HG03432 (cell line): ENCODE measurements at regions not wholly inside any gene's neighbourhood (a gene's known extent, or its start where the extent isn't known, plus 50 kb on each side); places are given as distances from the start of the nearest gene placed in this dataset.

Source experiments
- ATAC-seq: cut with Tn5 transposase; IDR thresholded peaks from one replicate; pipeline ENCODE4 v1.9.1; 2021; ENCODE audit warnings: mild to moderate bottlenecking, moderate library complexity; ENCODE audit not compliant: unreplicated experiment

DNA sequence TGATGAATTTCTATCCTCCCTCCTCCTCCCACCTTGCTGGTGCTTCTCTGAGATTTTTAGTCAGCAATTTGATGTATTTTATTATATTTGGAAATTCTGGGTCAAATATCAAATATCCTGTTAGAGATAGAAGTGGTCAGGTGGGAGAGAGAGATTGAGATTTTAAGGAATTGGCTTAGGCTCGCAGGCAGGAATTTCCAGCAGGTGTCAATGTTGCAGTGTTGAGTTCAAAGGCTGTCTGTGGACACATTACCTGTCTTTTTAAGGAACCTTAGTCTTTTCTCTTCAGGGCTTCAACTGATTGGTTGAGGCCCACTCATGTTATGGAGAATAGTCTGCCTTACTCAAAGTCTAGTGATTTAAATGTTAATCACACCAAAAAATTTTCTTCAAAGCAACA lies 457.3 kb downstream of the FLRT2 start:
- no peak for ATAC-seq

DNA sequence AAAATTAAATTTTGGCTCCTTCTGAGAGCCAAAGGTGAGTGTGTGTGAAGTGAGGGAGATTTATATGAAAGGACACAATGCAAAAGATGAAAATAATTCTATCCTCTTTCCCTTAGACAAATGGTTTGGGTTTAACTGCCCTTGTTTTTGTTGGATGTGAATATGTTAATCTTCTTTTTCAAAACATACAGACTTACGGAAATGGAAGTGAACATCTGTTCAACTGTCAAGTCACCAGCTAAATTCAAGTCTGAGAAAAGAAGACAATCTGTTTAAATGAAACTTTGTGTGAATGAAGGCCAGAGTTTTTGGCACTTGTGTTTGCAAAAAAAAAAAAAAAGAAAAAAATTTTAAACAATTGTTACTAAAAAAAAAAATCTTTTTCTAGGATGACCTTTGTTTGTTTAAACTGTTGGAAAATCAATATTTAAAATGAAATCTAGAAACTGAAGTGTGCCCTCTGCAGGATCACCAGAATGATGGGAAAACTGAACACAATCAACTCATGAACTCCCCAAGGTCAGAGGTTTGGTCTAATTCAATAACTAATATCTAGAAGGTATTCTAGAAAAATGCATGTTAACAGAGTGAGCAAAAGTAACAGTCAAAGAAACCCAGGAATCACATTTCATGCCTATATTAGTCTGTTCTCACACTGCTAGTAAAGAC lies 448.8 kb downstream of the FLRT2 start:
- no peak for ATAC-seq

GRCh38 chr14:85974602-85975001 lies 444.7 kb downstream of the FLRT2 start:
- ATAC-seq = no peak

DNA sequence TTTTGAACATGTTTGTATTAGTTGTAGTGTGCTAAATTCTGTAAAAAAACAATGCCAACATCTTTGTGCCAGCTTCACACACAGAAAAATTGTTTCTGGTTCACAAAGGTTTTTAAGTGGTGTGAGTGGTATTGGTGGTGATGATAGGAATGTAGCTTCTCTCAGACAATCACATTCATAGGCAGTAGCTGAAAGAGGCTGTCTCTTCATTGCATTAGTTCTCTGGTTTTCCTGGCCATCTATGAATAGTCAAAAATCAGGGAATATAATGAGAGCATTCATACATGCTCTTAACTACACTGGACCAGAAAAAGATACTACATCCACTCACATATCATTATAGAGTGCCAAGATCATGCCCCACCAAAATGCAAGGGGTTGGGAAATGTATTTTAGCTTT lies 433.5 kb downstream of the FLRT2 start:
- ATAC-seq = no peak

- ATAC-seq = no peak
Measured at GRCh38 chr14:85960756-85961155, 430.8 kb downstream of the FLRT2 start.

DNA sequence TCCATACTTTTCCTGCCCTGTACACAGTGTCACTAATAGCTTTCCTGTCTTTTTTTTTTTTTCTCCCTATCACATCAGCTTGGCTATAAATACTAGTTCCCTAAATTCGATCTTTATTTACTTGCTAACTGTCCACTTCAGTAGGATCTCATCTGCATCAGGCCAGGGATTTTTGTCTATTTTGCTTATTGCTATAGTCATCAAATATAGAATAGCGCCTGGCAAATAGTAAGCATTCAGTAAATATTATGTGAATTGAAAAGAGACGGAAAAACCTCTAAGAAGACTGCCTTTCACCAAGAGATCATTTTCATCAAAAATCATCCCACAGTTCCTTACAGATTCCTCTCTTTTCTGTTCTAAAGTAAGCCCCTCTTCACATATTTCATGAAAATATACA lies 429.1 kb downstream of the FLRT2 start:
- ATAC-seq = no peak

GRCh38 chr14:85958069-85958468 lies 428.1 kb downstream of the FLRT2 start:
- no peak for ATAC-seq

DNA sequence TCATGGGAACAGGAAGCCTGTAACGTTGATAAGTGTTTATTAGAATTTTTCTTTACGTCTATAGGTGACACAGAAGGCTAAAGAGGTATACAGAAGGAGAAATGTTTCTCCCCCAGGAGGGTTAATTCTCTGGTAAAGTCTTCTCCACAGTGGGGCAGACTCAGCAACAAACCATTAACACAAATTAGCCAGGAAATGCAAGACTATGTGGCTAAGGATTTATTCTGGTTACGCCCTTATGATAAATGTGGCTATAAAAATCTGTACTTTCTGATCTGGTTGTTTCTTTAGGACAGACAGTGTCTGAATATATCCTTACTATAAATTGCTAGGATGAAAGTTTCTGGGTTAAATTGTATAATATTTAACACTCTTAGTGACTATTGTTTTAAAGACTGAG lies 423.3 kb downstream of the FLRT2 start:
- no peak for ATAC-seq

- ATAC-seq = no peak
Measured at GRCh38 chr14:85948153-85948552, 418.2 kb downstream of the FLRT2 start.

GRCh38 chr14:85947461-85948139 lies 417.7 kb downstream of the FLRT2 start:
- ATAC-seq = no peak

DNA sequence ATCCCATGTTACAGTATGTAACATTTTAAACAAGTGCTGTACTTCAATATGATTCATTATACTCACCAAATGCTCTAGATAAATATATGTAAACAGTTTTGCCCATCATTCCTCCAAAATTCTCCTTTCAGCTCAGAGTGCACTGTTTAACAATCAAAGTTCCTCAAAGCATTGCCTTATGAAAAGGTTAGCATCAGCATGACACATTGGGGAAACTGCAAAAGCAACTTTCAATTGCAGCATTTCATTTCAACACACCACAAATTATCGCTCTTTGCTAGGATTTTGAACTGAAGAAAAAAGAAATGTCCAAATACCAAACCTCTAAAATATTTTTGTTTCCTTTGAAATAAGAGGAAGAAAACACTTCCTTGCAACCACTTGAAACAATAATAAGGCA lies 413.2 kb downstream of the FLRT2 start:
- ATAC-seq = no peak

GRCh38 chr14:85934886-85935254 lies 404.9 kb downstream of the FLRT2 start:
- peak; percentile 59 for ATAC-seq

DNA sequence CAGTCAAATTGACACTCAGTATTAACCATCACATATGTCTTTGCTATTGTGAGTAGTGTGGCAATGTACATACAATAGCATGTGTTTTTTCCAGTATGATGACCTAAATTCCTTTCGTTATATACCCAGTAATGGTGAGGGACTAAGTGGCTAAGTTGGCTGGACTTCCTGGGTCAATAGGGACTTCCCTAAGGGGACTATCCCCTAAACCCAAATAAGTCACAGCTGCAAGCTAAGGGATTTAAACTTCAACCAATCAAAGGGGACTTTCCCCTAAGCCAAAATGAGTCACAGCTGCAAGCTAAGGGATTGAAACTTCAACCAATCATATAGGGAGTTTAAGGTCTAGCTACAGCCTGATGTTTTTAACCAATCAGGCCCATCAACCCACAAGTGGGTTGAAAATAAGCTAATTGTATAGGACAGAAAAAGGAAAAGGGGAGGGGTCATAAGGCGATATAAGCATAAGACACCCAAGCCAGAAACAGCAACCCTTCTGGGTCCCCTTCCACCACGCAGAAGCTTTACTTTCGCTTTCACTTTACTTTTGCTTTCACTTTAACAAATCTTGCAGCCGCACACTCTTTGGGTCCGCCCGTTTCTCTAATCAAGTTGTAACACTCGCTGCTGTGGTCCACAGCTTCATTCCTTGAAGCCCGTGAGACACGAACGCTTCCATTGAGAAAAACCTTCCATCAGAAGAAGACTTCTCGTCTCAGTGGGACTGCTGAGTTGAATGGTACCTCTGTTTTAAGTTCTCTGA lies 404.4 kb downstream of the FLRT2 start:
- peak; percentile 92 for ATAC-seq

- no peak for ATAC-seq
Measured at GRCh38 chr14:85921241-85921640, 391.3 kb downstream of the FLRT2 start.

- no peak for ATAC-seq
Measured at GRCh38 chr14:85917716-85918115, 387.8 kb downstream of the FLRT2 start.

DNA sequence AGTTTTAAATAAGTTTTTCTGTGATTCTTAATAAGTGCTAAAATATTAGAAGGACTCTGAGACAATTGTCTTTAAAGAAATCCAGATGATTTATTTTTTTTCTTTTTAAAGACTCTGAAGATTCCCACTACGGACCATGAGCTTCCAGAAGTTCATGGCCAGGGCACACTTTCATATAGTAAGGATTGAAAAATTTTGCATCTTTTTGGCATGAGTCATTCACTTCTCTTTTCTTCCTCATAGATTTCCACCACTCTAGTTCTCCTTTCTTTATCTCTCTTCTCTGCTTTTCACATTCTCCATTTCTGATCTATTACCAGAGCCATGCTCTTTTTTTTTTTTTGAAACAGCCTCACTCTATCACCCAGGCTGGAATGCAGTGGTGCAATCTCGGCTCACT lies 385.8 kb downstream of the FLRT2 start:
- ATAC-seq = no peak

DNA sequence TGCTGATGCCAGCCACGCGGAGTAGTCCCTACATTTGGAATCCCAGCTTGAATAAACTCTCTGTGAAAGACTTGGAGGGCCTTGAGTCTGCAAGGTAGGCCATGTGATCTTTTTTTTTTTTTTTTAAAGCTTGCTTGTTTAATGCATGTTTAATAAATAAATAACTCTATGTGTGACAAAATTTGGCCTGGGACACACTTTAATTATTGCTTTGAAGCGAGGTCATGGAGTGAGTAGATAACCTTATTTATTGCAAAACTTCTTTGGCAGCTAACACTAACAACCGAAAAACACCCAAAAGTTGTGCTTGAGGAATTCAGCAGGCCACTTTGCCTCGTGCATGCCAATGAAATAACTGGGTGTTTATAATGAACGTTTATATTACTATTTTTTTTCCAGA lies 382.2 kb downstream of the FLRT2 start:
- no peak for ATAC-seq

DNA sequence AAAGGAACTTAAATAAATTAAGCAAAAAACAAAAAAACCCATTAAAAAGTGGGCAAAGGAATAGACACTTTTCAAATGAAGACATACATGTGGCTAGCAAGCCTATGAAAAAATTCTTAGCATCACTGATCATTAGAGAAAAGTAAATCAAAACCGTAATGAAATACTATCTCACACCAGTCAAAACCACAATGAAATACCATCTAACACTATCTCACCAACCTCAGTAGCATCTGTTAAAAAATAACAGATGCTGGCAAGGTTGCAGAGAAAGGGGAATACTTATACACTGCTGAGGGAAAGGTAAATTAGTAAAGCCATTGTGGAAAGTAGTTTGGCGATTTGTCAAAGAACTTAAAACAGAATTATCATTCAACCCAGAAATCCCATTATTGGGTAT lies 381.1 kb downstream of the FLRT2 start:
- no peak for ATAC-seq

DNA sequence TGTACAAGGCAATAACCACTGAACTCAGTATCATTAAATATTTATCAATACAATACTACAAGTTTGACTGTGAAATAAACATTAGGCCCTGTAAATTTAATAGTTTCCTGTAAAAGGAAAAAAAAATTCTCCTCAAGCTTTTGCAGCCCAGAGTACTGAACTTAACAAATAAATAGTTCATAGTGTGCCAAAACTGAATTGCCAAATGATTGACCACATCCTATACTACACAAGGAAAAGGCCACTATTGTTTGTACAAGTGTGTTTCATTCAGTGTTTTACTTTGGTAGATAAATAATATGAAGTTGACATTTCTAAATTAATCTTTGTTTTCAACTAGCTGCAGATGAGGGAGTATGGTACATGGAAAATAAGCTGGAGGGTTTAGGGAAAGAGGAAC lies 379.6 kb downstream of the FLRT2 start:
- no peak for ATAC-seq

GRCh38 chr14:85907536-85907935 lies 377.6 kb downstream of the FLRT2 start:
- ATAC-seq = no peak

- ATAC-seq = no peak
Measured at GRCh38 chr14:85897808-85898207, 367.9 kb downstream of the FLRT2 start.

DNA sequence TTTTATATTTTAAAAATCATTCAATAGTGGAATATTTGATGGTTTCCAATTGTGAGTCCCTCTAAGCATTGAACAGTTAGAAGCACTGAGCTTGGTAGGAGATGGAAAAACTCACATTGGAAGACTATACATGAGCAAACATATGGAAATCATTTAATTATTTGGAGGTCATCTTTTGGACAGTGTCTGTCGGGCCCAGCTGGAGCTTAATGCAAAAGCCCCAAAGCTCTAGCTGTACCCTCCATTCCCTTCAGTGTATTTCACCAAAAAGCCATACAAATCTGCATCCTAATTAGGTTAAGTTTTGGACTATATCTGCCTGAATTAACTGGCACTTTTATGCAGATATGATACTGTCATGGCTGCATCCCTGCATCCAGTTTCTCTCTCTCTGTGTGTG lies 365.7 kb downstream of the FLRT2 start:
- no peak for ATAC-seq
